Stromal cell of bone marrow (primary cell): ENCODE measurements at regions not wholly inside any gene's neighbourhood (a gene's known extent, or its start where the extent isn't known, plus 50 kb on each side); places are given as distances from the start of the nearest gene placed in this dataset.
"Not testable (repeated sequence)": the region's sequence is repeated elsewhere in the genome, so short reads cannot be mapped to it uniquely, and the experiment has no call there.

Source experiments
- DNase-seq: peaks from one replicate; pipeline ENCODE4 v3.0.0-alpha.2; 2012; ENCODE audit warnings: low read depth

DNA sequence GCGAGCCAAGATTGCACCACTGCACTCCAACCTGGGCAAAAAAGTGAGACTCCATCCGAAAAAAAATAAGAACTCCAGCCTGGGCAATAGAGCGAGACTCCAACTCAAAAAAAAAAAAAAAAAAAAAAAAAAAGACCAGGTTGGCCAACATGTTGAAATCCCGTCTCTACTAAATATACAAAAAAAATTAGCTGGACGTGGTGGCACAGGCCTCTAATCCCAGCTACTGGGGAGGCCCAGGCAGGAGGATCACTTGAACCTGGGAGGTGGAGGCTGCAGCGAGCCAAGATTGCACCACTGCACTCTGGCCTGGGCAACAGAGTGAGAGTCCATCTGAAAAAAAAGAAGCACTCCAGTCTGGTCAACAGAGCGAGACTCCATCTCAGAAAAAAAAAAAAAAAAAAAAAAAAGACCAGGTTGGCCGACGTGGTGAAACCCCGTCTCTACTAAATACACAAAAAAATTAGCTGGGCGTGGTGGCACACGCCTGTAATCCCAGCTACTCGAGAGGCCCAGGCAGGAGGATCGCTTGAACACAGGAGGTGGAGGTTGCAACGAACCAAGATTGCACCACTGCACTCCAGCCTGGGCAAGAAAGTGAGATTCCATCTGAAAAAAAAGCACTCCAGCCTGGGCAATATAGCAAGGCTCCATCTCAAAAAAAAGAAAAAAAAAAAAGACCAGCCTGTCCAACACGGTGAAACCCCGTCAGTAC, 1603.7 kb downstream of the RPIA start:
- not testable (repeated sequence) for DNase-seq

DNA sequence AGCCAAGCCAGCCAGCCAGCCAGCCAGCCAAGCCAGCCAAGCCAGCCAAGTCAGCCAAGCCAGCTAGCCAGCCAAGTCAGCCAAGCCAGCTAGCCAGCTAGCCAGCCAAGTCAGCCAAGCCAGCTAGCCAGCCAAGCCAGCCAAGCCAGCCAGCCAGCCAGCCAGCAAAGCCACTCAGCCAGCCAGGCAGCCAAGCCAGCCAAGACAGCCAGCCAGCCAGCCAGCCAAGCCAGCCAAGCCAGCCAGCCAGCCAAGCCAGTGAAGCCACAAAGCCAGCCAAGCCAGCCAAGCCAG, 1605.0 kb downstream of the RPIA start:
- not testable (repeated sequence) for DNase-seq

DNA sequence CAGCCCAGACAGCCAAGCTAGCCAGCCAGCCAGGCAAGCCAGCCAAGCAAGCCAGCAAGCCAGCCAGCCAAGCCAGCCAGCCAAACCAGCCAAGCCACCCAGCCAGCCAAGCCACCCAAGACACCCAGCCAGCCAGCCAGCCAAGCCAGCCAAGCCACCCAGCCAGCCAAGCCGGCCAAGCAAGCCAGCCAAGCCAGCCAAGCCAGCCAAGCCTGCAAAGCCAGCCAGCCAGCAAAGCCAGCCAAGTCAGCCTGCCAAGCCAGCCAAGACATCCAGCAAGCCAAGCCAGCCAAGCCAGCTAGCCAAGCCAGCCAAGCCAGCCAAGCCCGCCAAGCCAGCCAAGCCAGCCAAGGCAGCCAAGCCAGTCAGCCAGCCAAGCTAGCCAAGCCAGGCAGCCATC, 1606.2 kb downstream of the RPIA start:
- not testable (repeated sequence) for DNase-seq

DNA sequence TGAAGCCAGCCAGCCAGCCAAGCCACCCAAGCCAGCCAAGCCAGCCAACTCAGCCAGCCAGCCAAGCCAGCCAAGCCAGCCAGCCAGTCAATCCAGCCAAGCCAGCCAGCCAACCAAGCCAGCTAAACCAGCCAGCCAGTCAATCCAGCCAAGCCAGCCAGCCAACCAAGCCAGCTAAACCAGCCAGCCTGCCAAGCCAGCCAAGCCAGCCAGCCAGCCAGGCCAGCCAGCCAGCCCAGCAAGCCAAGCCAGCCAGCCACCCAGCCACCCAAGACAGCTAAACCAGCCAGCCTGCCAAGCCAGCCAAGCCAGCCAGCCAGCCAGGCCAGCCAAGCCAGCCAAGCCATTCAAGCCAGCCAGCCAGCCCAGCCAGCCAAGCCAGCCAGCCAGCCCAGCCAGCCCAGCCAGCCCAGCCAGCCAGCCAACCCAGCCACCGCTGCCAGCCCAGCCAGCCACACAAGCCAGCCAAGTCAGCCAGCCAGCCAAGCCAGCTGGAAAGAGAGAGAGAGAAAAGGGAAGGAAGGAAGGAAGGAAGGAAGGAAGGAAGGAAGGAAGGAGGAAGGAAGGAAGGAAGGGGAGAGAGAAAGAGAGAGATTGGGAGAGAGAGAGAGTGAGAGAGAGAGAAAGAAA, 1606.8 kb downstream of the RPIA start:
- not testable (repeated sequence) for DNase-seq

DNA sequence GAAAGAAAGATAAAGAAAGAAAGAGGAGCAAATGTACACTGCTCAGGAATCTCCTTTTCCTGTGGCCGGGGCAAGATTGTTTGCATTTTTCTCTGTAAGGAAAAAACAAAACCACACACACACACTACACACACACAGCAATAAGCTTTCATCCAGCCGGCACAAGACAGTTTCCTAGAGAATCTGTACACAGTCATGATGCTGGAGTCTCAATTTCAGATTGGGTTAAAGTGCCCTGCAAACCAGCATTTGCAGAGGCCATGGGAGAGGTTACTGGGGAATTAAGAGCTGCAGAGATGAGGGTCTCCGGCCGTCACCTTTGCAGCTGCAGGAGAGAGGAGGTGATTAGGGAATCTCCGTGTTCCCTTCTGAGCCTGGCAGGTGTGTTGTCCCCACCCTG, 1607.5 kb downstream of the RPIA start:
- not testable (repeated sequence) for DNase-seq

DNA sequence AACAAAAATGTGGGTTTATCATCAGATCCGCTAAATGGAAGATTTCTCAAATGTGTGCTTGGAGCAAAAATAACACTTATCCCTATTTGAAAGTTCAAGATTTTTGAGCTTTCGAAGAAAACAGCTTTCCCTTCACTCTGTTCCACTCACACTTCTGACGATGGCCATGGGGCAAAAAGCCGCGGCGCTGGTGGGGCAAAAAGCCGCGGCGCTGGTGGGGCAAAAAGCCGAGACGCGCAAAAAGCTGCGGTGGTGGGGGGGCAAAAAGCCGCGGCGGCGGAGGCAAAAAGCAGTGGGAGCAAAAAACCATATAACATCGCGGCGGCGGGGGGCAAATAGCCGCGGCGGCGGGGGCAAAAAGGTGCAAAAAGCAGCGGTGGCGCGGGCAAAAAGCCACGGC, 1631.5 kb downstream of the RPIA start:
- DNase-seq: not testable (repeated sequence)

DNA sequence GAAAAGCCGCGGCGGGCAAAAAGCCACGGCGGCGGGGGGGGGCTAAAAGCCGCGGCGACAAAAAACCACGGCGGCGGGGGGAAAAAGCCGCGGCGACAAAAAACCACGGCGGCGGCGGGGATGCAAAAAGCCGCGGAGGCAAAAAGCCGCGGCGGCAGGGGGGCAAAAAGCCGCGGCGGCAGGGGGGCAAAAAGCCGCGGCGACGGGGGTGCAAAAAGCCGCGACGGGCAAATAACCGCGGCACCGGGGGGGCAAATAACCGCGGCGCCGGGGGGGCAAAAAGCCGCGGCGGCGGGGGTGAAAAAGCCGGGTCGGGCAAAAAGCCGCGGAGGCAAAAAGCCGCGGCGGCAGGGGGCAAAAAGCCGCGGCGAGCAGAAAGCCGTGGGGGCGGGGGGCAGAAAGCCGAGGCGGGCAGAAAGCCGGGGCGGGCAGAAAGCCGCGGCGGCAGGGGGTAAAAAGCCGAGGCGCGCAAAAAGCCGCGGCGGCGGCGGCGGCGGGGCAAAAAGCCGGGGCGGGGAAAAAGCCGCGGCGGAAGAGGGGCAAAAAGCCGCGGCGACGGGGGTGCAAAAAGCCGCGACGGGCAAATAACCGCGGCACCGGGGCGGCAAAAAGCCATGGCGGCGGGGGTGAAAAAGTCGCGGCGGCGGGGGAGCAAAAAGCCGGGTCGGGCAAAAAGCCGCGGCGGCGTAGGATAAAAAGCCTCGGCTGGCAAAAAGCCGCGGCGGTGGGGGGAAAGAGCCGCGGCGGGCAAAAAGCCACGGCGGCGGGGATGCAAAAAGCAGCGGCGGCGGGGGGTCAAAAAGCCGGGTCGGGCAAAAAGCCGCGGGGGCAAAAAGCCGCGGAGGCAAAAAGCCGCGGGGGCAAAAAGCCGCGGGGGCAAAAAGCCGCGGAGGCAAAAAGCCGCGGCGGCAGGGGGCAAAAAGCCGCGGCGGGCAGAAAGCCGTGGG, 1632.4 kb downstream of the RPIA start:
- DNase-seq: not testable (repeated sequence)

DNA sequence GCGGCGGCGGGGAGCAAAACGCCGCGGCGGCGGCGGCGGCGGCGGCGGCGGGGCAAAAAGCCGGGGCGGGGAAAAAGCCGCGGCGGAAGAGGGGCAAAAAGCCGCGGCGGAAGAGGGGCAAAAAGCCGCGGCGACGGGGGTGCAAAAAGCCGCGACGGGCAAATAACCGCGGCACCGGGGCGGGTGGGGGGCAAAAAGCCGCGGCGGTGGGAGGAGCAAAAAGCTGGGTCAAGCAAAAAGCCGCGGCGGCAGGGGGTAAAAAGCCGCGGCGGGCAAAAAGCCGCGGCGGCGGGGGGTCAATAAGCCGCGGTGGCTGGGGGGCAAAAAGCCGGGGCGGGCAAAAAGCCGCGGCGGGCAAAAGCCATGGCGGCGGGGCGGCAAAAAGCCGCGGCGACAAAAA, 1633.2 kb downstream of the RPIA start:
- not testable (repeated sequence) for DNase-seq

DNA sequence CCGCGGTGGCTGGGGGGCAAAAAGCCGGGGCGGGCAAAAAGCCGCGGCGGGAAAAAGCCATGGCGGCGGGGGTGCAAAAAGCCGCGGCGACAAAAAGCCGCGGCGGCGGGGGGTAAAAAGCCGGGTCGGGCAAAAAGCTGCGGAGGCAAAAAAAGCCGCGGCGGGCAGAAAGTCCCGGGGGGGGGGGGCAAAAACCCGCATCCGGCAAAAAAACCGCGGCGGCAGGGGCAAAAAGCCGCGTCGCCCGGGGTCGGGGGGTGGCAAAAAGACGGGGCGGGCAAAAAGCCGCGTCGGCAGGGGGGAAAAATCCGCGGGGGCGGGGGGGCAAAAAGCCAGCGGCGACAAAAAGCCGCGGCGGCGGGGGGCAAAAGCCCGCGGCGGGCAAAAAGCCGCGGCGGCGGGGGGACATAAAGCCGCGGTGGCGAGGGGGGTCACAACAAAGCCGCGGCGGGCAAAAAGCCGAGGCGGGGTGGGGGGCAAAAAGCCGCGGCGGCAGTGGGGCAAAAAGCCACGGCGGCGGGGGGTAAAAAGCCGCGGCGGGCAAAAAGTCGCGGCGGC, 1634.4 kb downstream of the RPIA start:
- not testable (repeated sequence) for DNase-seq

DNA sequence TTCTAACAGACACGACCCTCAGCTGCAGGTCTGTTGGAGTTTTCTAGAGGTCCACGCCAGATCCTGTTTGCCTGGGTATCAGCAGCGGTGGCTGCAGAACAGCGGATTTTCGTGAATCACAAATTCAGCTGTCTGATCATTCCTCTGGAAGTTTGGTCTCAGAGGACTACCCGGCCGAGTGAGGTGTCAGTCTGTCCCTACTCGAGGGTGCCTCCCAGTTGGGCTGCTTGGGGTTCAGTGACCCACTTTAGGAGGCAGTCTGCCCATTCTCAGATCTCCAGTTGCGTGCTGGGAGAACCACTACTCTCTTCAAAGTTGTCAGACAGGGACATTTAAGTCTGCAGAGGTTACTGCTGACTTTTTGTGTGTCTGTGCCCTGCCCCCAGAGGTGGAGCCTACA, 1664.1 kb downstream of the RPIA start:
- not testable (repeated sequence) for DNase-seq

DNA sequence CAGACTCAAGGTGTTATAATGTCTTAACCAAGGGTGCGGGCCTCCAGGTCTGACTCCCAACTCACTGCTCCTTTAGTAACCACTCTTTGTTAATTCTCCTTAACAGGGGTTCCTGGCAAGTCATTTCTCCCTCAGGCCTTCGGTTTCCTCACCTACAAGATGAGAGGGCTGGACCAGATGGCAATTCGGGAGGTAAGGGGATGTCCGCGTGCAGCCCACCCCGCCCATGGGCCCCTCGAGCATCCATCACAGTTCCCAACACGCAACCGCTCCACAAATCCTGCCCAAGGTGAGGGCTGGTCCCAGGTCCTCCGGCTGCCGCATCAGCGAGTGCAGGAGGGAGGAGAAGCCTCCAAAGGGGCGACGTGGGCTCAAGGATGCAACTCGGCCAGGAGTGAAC, 1667.9 kb downstream of the RPIA start:
- not testable (repeated sequence) for DNase-seq

DNA sequence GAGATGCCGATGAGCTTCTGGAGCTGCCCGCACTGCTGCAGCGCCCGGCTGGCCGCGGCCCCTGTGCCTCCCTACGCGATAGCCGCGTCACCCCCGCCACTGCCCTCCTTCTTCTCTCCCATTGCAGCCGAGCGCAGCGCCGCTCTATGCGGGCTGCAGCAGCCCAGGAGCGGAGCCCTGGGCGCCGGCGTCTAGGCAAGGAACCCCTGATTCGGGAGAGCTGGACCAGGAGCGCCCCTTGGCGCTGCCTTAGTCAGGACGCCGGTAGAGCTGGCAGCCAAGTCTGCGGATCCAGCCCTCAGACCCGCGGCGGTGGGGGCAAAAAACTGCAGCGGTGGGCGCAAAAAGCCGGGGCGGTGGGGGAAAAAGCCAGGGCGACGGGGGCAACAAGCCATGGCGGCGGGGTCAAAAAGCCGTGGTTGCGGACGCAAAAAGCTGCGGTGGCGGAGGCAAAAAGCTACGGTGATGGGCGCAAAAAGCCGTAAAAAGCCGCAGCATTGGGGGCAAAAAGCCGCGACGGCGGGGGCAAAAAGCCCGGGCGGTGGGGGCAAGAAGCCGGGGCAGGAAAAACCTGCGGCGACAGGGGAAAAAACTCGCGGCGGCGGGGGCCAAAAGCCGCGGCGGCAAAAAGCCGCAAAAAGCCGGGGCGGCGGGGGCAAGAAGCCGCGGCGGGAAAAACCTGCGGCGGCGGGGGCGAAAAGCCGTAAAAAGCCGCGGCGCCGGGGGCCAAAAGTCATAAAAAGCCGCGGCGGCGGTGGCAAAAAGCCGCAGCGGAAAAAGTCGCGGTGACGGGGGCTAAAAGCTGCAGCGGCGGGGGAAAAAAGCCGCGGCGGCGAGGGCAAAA, 1668.6 kb downstream of the RPIA start:
- DNase-seq: not testable (repeated sequence)

DNA sequence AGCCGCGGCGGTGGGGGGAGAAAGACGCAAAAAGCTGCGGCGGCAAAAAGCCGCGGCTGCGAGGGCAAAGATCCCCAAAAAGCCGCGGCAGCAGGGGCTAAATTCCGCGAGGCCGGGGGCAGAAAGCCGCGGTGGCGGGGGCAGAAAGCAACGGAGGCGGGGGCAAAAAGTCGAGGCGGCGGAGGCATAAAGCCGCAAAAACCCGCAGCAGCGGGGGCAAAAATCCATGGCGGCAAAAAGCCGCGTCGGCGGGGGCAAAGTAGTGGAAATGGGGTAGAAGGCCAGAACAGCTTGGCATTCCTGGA, 1669.2 kb downstream of the RPIA start:
- DNase-seq: not testable (repeated sequence)
